NCI-H82 treated with DMSO at 0.1 percent for 48 hours (cell line): ENCODE measurements at regions not wholly inside any gene's neighbourhood (a gene's known extent, or its start where the extent isn't known, plus 50 kb on each side); places are given as distances from the start of the nearest gene placed in this dataset.

Experiments used
- DNase-seq: peaks from one replicate; lab custom pipeline; 2025; ENCODE audit not compliant: unreplicated experiment; lab: John Stamatoyannopoulos, UW

- no peak for DNase-seq
These were observed 97.4 kb upstream of the HSF2 start for GRCh38 chr6:122302067-122302466.

- no peak for DNase-seq
These were observed 91.9 kb upstream of the HSF2 start for GRCh38 chr6:122307577-122307976.

GRCh38 chr6:122308074-122308473, 91.4 kb upstream of the HSF2 start:
- DNase-seq: no peak

- no peak for DNase-seq
These were observed 83.6 kb upstream of the HSF2 start for GRCh38 chr6:122315842-122316241.

GRCh38 chr6:122322824-122323223, 76.6 kb upstream of the HSF2 start:
- no peak for DNase-seq

GRCh38 chr6:122323361-122323760, 76.1 kb upstream of the HSF2 start:
- DNase-seq: no peak

GRCh38 chr6:122330315-122330714, 69.1 kb upstream of the HSF2 start:
- no peak for DNase-seq

GRCh38 chr6:122337645-122338044, 61.8 kb upstream of the HSF2 start:
- DNase-seq: no peak

- DNase-seq: no peak
These were observed 59.8 kb upstream of the HSF2 start for GRCh38 chr6:122339661-122340060.

- DNase-seq: no peak
These were observed 52.2 kb upstream of the HSF2 start for GRCh38 chr6:122347280-122347679.

GRCh38 chr6:122347751-122348150, 51.7 kb upstream of the HSF2 start:
- DNase-seq: no peak
